Keratinocyte (primary cell): ENCODE measurements at regions not wholly inside any gene's neighbourhood (a gene's known extent, or its start where the extent isn't known, plus 50 kb on each side); places are given as distances from the start of the nearest gene placed in this dataset.

Experiments
- DNase-seq: peaks from one replicate; pipeline ENCODE4 v3.0.0-alpha.2; 2011; ENCODE audit warnings: low read depth, missing footprints, low spot score
- FAIRE-seq: peaks from 2 replicates; lab custom pipeline; 2011; peaks lifted over from hg19 to GRCh38; lab: Jason Lieb, UNC
- H2AFZ ChIP-seq: 2 replicates; pipeline ENCODE4 v1.6.0; 2012; ENCODE audit warnings: low read length, control low read depth, inconsistent platforms; ENCODE audit not compliant: control insufficient read depth
- H3K27ac ChIP-seq: 2 replicates; pipeline ENCODE4 v1.5.1; 2011; ENCODE audit warnings: low read length; ENCODE audit not compliant: control insufficient read depth, insufficient read depth
- H3K27me3 ChIP-seq: 3 replicates; pipeline ENCODE4 v1.6.0; 2011; ENCODE audit warnings: low read length; ENCODE audit not compliant: control insufficient read depth, insufficient read depth; ENCODE audit errors: extremely low read depth
- H3K36me3 ChIP-seq, 2 experiments: 2 replicates in 1 of 2; 3 replicates in 1 of 2; pipeline ENCODE4 v1.5.1; 2011; ENCODE audit warnings: low read length in 2 of 2, mild to moderate bottlenecking in 1 of 2; ENCODE audit not compliant: control insufficient read depth in 2 of 2, insufficient read depth in 2 of 2; ENCODE audit errors: extremely low read depth in 1 of 2
- H3K4me1 ChIP-seq: 3 replicates; pipeline ENCODE4 v1.5.1; 2011; ENCODE audit warnings: low read length; ENCODE audit not compliant: control insufficient read depth, insufficient read depth; ENCODE audit errors: extremely low read depth
- H3K4me2 ChIP-seq: 3 replicates; pipeline ENCODE4 v1.6.0; 2011; ENCODE audit warnings: low read depth, low read length; ENCODE audit not compliant: control insufficient read depth, insufficient read depth; ENCODE audit errors: extremely low read depth
- H3K4me3 ChIP-seq, 3 experiments: fragments of 200-600 bp in 1 of 3; sonication (generic) in 1 of 3; 2 replicates in 2 of 3; 3 replicates in 1 of 3; pipeline ENCODE4 v1.5.1; 2011 to 2016; ENCODE audit warnings: low read length in 3 of 3, mild to moderate bottlenecking in 3 of 3, control low read depth in 2 of 3, inconsistent platforms in 1 of 3, low read depth in 1 of 3, mixed read lengths in 1 of 3, mixed run types in 1 of 3, moderate library complexity in 1 of 3; ENCODE audit not compliant: control insufficient read depth in 2 of 3, insufficient read depth in 2 of 3; ENCODE audit errors: extremely low read depth in 1 of 3
- H3K79me2 ChIP-seq: 2 replicates; pipeline ENCODE4 v1.6.0; 2012; ENCODE audit warnings: low read length; ENCODE audit not compliant: control insufficient read depth, insufficient read depth
- H3K9ac ChIP-seq: 3 replicates; pipeline ENCODE4 v1.6.0; 2011; ENCODE audit warnings: low read length; ENCODE audit not compliant: control insufficient read depth, insufficient read depth; ENCODE audit errors: extremely low read depth
- H3K9me1 ChIP-seq: 3 replicates; pipeline ENCODE4 v1.6.0; 2011; ENCODE audit warnings: low read length; ENCODE audit not compliant: control insufficient read depth, insufficient read depth; ENCODE audit errors: extremely low read depth
- H3K9me3 ChIP-seq: 2 replicates; pipeline ENCODE4 v1.5.1; 2012; ENCODE audit warnings: low read depth, low read length; ENCODE audit not compliant: control insufficient read depth
- H4K20me1 ChIP-seq: 3 replicates; pipeline ENCODE4 v1.6.0; 2011; ENCODE audit warnings: low read length; ENCODE audit not compliant: control insufficient read depth, insufficient read depth; ENCODE audit errors: extremely low read depth
- CTCF ChIP-seq, 3 experiments: IDR thresholded peaks in 1 of 3; conservative IDR thresholded peaks in 1 of 3; optimal IDR thresholded peaks in 1 of 3; 2 replicates in 2 of 3; 3 replicates in 1 of 3; pipeline versions ENCODE3 to v1.5.1; 2011; ENCODE audit warnings: low read length in 3 of 3, mild to moderate bottlenecking in 3 of 3, moderate library complexity in 2 of 3, control low read depth in 1 of 3, inconsistent platforms in 1 of 3; ENCODE audit not compliant: insufficient read depth in 2 of 3; ENCODE audit errors: extremely low read depth in 1 of 3
- EZH2 ChIP-seq: IDR thresholded peaks from one replicate; pipeline ENCODE4 v1.6.1; 2012; ENCODE audit warnings: inconsistent platforms, mild to moderate bottlenecking, low read length, moderate library complexity
- dilution Hi-C: fragments of 300-500 bp; cut with MboI; formaldehyde crosslinking; loops from one replicate; pipeline ENCODE4 v1.7.0; 2020; ENCODE audit warnings: low sequenced_read_pairs; ENCODE audit not compliant: extremely low pct_ligation_motif_present

GRCh38 chr2:9681427-9681817 lies 50.6 kb upstream of the YWHAQ start:
- no peaks in the 10 kb centered on the region for H3K9me1 ChIP-seq
- no peak overlapping the region for H2AFZ ChIP-seq
- TF ChIP-seq EZH2, result no peak
- TF ChIP-seq CTCF (optimal IDR thresholded peaks at IDR 0.05 in 1 of 3, IDR thresholded peaks at IDR 0.05 in 1 of 3, conservative IDR thresholded peaks at IDR 0.05 in 1 of 3; ENCODE audit: extremely low read depth in 1 of 3, insufficient read depth in 2 of 3, low read length in 3 of 3), result no peak
- FAIRE-seq (no peak), DNase-seq (no peak)
- H3K79me2 ChIP-seq, result no peaks in the 10 kb centered on the region
- dilution Hi-C loops, result no loop called here
- no peaks in the 10 kb centered on the region for H3K36me3 ChIP-seq
- no peak overlapping the region for H3K27ac ChIP-seq
- H3K9me3 ChIP-seq, result no peaks in the 10 kb centered on the region
- no peak overlapping the region for H3K4me2 ChIP-seq
- peaks cover 11% of the 10 kb centered on the region for H3K4me1 ChIP-seq
- H3K9ac ChIP-seq, result no peak overlapping the region
- no peak overlapping the region for H3K4me3 ChIP-seq
- no peaks in the 10 kb centered on the region for H3K27me3 ChIP-seq
- no peaks in the 10 kb centered on the region for H4K20me1 ChIP-seq

GRCh38 chr2:9685637-9686036 lies 54.8 kb upstream of the YWHAQ start:
- no peaks in the 10 kb centered on the region for H3K79me2 ChIP-seq
- no peak overlapping the region for H3K9ac ChIP-seq
- no peak for TF ChIP-seq EZH2
- no peak for TF ChIP-seq CTCF (optimal IDR thresholded peaks at IDR 0.05 in 1 of 3, IDR thresholded peaks at IDR 0.05 in 1 of 3, conservative IDR thresholded peaks at IDR 0.05 in 1 of 3; ENCODE audit: extremely low read depth in 1 of 3, insufficient read depth in 2 of 3, low read length in 3 of 3)
- no peaks in the 10 kb centered on the region for H4K20me1 ChIP-seq
- no peak for FAIRE-seq
- no peaks in the 10 kb centered on the region for H3K9me3 ChIP-seq
- H3K4me3 ChIP-seq, result no peak overlapping the region
- no peaks in the 10 kb centered on the region for H3K9me1 ChIP-seq
- dilution Hi-C loops, result no loop called here
- H3K27me3 ChIP-seq, result no peaks in the 10 kb centered on the region
- H3K27ac ChIP-seq, result no peak overlapping the region
- DNase-seq, result no peak
- H2AFZ ChIP-seq, result no peak overlapping the region
- H3K4me1 ChIP-seq, result no peaks in the 10 kb centered on the region
- no peak overlapping the region for H3K4me2 ChIP-seq
- H3K36me3 ChIP-seq, result no peaks in the 10 kb centered on the region
